NCI-H524 (cell line): ENCODE measurements at regions not wholly inside any gene's neighbourhood (a gene's known extent, or its start where the extent isn't known, plus 50 kb on each side); places are given as distances from the start of the nearest gene placed in this dataset.
"Not testable (repeated sequence)": the region's sequence is repeated elsewhere in the genome, so short reads cannot be mapped to it uniquely, and the experiment has no call there.

Experiments
- DNase-seq, 2 experiments: peaks; one replicate each; lab custom pipeline; 2025; lab: John Stamatoyannopoulos, UW

DNA sequence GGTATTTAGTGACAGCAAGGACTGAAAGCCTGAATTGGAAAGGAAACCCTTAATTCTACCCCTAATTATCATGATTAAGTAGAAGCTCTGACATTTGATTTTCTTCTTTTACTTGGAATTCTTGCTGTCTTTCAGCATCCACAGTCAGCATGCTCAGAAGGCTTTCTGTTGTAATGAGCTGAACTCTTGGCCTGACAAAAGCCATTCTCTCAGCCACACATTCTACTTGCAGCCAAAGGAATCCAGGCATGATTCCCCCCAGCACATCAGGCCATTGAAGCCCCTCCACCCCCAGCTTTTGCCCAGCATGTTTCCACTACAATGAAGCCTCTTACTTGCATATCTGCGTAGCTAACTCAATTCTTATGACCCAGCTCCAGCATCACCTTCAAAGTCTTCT lies 94.3 kb upstream of the FRMD4A start:
- no peak for DNase-seq

DNA sequence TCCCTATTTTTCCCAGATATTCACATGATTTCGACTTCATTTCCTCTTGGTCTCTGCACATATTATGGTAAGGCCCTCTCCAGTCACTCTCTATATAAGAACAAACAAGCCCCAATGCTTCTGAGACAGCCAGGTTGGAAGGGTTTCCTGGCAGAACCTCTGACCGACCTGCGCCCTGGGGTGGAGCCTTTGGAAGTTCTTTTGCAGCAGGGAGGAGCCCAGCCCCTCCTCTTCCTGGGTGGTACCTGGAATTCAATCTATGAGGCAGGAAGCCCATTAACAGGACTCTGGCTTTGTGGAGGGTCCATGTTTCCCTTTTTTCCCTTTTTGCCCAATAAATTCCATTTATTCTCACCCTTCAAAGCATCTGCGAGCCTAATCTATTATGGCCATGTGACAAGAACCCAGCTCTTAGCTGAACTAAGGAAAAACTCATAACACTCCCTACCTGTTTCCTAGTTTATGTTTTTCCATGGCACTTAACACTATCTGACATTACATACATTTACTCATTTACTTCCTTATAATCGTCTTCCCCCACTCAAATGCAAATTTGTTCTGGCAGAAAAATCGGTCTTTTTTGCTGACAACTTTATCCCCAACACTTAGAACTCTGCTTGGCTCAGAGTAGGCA lies 92.5 kb upstream of the FRMD4A start:
- DNase-seq = no peak

DNA sequence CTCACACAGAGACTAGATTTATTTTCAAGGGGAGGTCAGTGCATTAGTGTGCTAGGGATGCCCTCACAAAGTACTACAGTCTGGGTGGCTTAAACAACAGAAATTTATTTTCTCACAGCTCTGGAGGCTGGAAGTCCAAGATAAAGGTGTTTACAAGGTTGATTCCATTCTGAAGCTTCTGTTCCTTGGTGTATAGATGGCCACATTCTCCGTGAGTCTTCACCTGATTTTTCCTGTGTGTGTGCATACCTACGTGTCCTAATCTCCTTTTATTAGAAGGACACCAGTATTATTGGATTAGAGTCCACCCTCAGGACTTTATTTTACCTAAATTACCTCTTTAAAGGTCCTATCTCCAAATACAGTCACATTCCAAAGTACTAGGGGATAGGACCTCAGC lies 91.7 kb upstream of the FRMD4A start:
- no peak for DNase-seq

DNA sequence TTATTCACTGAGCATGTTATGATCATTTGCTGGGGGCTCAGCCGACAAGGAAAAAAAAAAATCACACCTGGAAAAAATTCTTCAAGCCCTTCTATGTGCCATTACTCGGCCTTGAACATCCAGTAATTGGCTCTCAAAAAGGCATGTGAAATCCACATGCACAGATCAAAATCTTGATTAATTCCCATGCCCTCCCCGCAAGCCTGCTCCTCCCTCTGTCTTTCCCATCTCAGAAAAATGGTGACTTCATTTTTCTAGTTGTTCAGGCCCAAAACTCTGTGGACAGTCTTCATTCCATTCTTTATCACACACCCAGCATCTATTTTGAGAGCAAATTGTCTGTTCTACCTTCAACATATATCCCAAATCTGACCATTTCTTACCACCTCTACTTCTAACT lies 91.2 kb upstream of the FRMD4A start:
- no peak for DNase-seq

- DNase-seq = not testable (repeated sequence)
These were observed 86.6 kb upstream of the FRMD4A start for GRCh38 chr10:14417336-14417735.

DNA sequence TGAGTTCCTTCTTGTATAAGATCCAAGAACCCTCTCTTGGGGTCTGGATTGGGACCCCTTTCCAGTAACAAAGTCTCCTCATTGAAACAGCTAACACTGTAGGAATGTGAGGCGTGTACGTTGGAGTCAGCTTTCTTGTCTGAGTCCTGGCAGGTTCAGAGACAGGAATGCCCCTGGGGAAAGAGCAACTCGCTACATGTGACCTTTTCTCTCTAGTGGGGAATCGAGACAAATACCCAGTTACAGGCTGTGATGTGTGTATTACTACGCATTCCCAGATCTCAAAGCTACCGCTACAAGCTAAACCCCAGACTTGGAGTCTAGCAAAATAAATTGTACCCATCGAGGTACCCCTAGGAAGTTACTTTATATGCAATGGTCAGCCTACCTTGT lies 85.6 kb upstream of the FRMD4A start:
- DNase-seq = no peak

GRCh38 chr10:14415676-14416307 lies 85.1 kb upstream of the FRMD4A start:
- DNase-seq = no peak

- no peak for DNase-seq
These were observed 84.2 kb upstream of the FRMD4A start for GRCh38 chr10:14414901-14415300.

DNA sequence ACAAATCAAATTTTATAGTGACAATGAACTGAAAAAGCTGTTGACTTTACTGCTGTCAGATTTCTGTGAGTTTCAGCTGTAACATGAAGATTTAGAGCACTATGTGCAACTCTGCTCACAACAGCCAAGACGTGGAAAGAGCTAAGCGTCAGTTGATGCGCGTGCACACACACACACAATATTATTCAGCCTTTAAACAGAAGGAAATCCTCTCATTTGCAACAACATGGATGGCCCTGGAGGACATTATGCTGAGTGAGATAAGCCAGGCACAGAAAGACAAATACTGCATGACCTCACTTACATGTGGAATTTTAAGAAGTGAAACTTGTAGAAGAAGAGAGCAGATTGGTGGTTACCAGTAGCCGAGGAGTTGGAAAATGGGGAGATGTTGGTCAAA lies 82.8 kb upstream of the FRMD4A start:
- no peak for DNase-seq

GRCh38 chr10:14412624-14413023 lies 81.9 kb upstream of the FRMD4A start:
- DNase-seq = no peak

DNA sequence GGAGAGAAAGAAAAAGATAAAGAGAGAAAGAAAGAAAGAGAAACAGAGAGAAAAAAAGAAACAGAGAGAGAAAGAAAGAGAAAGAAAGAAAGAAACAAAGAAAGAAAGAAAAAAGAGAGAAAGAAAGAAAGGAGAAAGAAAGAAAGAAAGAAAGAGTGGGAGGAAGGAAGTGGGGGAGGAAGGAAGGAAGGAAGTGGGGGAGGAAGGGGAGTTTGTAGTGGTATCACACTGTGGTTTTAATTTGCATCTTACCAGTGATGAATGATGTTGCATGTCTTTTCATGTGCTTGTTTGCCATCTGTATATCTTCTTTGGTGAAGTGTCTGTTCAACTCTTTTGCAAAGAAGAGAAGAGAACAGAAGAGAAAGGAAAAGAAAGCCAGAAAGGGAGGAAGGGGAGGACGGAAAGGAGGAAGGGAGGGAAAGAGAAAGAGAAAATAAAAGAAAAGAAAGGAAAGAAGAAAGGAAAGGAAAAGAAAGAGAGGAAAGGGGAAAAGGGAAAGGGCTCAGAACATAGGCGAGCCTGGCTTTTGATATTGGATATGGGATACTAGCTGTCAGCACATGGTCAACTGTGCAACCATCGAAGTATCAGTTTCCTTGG lies 79.2 kb upstream of the FRMD4A start:
- no peak for DNase-seq

DNA sequence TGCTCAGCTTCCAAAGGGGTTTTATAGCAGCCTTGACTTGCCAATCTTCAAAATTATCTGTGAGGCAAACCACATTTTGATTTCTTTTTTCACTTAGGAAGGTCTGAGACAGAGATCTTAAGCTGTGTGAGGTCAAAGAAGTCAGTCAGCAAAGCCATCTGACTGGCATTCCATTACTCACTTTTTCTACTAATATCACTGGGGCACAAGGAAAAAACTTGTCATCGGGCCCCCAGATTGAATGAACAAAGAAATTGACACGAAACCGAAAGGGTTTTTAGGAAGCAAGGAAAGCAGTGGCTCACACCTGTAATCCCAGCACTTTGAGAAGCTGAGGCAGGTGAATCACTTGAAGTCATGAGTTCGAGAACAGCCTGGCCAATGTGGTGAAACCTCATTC lies 78.5 kb upstream of the FRMD4A start:
- no peak for DNase-seq

- no peak for DNase-seq
These were observed 77.4 kb upstream of the FRMD4A start for GRCh38 chr10:14408139-14408538.

DNA sequence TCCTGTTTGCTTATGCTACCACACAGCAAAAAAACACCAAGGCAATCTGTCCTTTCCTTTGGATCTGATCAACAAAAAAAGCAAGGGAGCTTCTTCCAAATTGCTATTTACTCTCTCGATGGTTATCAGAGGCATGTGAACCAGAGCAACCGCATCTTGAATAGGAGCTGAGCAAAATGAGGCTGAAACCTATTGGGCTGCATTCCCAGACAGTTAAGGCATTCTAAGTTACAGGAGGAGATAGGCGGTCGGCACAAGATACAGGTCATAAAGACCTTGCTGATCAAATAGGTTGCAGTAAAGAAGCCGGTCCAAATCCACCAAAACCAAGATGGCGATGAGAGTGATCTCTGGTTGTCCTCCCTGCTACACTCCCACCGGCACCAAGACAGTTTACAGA lies 76.8 kb upstream of the FRMD4A start:
- DNase-seq = no peak

DNA sequence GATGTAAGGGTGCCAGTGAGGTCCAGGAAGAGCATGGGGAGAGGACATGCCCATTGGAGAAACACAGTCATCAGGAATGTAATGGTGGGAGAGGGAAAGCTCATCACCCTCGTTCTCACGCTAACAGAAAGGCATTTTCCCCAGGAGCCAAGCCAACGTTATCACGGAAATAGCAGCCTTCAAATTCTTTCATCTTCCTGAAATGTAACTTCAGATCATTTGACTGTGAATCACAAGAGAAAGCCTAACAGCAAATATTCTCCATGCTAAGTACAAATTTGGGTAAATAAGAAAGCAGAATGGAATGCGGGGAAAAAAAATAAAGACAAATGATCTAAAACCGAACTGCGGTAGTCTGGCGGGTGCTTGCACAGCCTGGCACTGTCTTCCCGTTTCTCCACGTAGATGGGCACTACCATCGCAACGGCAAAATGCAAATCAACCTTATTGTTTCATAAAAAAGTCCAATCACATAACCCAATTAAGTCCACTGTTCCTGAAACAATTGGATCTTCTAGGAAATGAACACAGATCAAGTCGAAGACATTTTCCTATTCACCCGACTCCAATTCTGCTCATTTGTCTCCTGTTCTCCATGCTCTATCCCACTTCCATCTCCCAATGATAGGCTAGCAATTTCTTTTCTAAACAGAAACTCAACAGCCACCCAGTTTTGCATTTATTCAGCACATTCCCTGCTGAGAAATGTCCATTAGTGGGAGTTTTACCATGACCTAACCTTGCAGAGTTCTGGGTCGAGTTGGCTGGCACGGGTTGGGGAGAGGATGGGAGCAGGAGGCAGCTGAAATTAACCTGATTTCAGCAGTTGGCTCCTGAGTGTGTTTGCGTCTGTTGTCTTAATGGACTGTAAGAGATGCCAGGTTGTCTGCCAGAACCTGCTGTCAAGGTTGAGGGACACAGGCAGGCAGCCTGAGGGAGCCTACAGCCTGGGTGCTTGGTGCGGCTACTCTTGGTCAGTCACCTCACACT lies 74.6 kb upstream of the FRMD4A start:
- DNase-seq = no peak

DNA sequence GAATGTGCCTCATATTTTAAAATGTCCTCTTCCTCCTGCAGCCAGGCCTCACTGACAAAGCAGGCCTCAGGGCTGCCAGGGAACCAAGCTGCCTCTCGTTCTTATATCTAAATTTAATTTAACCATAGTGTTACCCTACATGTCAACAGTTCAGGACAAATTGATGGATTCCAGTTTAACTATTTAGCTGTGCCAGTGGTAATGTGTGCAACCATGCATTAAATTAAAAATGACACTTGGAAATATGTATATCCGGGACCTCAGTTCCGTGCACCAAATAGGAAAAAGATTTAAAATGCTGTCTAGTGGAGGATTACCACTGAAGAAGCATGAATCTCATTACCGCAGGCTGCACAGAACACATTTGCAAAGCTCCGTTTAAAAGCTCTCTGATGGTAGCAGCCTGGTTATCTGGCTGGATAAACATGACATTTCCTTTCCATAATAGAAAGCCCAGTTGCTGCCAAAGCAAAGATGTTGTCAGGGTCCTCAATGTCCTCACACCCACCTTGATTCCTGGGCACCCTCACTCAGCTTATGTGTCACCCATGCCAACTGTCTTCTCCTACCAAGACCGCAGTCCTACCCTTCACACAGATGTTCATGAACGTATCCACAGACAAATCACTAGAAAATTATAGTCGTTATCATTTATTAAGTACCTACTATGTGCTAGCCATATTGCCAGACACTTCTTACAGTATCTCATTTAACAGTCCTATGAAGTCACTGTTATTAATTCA lies 73.3 kb upstream of the FRMD4A start:
- no peak for DNase-seq

DNA sequence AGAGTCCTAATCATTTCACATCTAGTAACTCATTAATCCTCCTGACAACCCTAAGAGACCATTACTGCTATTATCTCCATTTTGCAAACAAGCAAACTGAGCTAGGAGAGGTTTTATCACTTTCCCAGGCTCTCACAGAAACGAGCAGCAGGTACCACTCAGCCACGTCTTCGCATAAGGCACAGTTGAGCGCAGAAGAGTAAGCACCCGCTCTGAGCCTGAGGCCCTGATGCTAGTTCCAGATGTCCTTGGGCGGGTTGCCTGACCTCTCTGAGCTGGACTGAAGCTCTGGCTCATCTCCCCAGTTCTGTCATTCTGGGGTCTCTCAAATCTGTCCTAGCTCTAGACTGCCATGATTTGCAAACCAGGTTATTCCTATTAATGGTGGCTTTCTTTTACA lies 72.6 kb upstream of the FRMD4A start:
- no peak for DNase-seq

DNA sequence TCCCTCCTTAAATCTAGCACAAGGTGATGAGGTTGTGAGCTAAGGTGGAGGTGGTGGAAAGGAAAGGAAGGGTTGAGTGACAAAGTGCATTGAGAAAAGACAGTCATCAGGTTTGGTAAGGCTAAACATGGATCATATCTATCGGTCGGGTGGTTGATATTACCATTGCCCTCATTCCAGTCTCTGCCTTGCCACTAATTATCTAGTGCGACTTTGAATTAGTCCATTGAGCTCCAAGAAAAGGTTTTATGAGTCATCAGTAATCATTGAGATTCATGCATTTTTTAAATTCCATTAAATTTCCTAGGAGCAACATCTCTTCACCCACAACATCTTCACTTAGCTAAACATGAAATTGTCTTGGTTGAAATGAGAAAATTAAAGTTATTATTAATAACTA lies 68.9 kb upstream of the FRMD4A start:
- no peak for DNase-seq

GRCh38 chr10:14397066-14397465 lies 66.3 kb upstream of the FRMD4A start:
- no peak for DNase-seq

DNA sequence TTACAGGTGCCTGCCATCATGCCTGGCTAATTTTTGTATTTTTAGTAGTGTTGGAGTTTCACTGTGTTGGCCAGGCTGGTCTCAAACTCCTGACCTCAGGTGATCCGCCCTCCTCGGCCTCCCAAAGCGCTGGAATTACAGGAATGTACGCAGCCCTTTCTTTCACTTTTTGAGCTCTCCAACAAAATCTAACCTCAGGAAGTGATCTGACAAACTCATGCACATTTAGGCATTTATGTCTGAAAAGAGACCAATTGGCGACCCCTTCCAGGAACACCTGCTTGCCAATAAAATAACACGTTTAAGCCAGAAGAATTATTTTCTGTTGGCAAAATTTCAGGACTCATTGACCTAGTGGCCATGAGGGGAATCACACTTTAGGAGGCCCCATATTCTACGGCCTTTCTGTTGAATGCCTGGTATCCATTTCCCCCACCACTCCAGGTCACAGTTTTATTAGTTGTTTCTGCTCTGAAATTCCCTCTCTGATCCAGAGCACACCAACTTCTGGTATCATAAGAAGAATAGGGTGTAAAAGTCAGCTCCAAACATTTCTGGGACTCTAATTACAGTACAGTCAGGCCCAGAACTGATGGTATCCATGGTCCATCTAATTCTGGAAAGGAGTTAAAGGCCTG lies 65.8 kb upstream of the FRMD4A start:
- DNase-seq = no peak

DNA sequence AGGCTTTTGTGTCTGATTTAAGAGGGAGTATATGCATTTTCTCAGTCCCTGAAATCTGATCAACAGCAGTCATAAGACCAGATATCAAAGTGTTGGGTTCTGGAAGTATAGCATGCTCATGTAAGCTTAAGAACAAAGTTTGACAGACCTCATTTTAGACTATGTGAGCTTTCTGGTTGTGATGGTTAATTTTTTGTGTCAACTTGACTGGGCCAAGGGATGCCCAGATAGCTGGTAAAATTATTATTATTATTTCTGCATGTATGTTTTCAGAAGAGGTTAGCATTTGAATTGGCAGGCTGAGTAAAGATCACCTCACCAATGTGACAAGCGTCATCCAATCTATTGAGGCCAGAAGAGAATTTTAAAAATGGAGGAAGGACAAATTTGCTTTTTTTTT lies 63.5 kb upstream of the FRMD4A start:
- no peak for DNase-seq
